Breast epithelium (tissue), 4 donors: ENCODE measurements at regions not wholly inside any gene's neighbourhood (a gene's known extent, or its start where the extent isn't known, plus 50 kb on each side); places are given as distances from the start of the nearest gene placed in this dataset.

Experiments used
- DNase-seq, 2 donors: peaks; one replicate each; pipeline ENCODE4 v3.0.0-alpha.2; 2019; ENCODE audit warnings: low spot score in 2 of 2
- H3K27ac ChIP-seq, 2 donors: fragments of 200-600 bp; sonication (generic) in 1 of 2; one replicate each; pipeline ENCODE4 v1.5.1; 2016 to 2019; ENCODE audit warnings: mild to moderate bottlenecking in 1 of 2
- H3K27me3 ChIP-seq, 2 donors: fragments of 200-600 bp; sonication (generic) in 1 of 2; one replicate each; pipeline versions ENCODE4 v1.5.1 to v1.6.0; 2017 to 2019; ENCODE audit warnings: control low read depth in 1 of 2, mild to moderate bottlenecking in 1 of 2
- H3K36me3 ChIP-seq: fragments of 200-600 bp; one replicate; pipeline ENCODE4 v1.5.1; 2019
- H3K4me1 ChIP-seq, 2 donors: fragments of 200-600 bp; sonication (generic); one replicate each; pipeline ENCODE4 v1.5.1; 2016 to 2019; ENCODE audit warnings: control low read depth in 1 of 2
- H3K4me3 ChIP-seq, 3 donors: fragments of 200-600 bp; sonication (generic); 1 replicate in 2 of 3; 2 replicates in 1 of 3; pipeline ENCODE4 v1.5.1; 2016 to 2019; ENCODE audit warnings: mild to moderate bottlenecking in 3 of 3, moderate library complexity in 2 of 3
- H3K9me3 ChIP-seq, 2 donors: fragments of 200-600 bp; sonication (generic) in 1 of 2; one replicate each; pipeline ENCODE4 v1.5.1; 2016 to 2019; ENCODE audit warnings: control low read depth in 1 of 2
- CTCF ChIP-seq, 3 donors: fragments of 450-650 bp; IDR thresholded peaks; one replicate each; pipeline ENCODE4 v1.5.1; 2016 to 2017; ENCODE audit warnings: antibody characterized with exemption in 3 of 3, mild to moderate bottlenecking in 3 of 3, moderate library complexity in 3 of 3
- POLR2A ChIP-seq: fragments of 450-650 bp; IDR thresholded peaks from one replicate; pipeline ENCODE4 v1.6.1; 2016; ENCODE audit warnings: antibody characterized with exemption, mild to moderate bottlenecking, moderate library complexity
- POLR2AphosphoS5 ChIP-seq, 3 donors: sonication (generic); formaldehyde crosslinking; IDR thresholded peaks; one replicate each; pipeline ENCODE4 v1.6.1; 2017; ENCODE audit warnings: antibody characterized with exemption in 3 of 3
- intact Hi-C: fragments of 100-400 bp; cut with DNase I; formaldehyde crosslinking; loops from one replicate; pipeline ENCODE4 v1.15.1; 2023; ENCODE audit warnings: low total_unique reads

DNA sequence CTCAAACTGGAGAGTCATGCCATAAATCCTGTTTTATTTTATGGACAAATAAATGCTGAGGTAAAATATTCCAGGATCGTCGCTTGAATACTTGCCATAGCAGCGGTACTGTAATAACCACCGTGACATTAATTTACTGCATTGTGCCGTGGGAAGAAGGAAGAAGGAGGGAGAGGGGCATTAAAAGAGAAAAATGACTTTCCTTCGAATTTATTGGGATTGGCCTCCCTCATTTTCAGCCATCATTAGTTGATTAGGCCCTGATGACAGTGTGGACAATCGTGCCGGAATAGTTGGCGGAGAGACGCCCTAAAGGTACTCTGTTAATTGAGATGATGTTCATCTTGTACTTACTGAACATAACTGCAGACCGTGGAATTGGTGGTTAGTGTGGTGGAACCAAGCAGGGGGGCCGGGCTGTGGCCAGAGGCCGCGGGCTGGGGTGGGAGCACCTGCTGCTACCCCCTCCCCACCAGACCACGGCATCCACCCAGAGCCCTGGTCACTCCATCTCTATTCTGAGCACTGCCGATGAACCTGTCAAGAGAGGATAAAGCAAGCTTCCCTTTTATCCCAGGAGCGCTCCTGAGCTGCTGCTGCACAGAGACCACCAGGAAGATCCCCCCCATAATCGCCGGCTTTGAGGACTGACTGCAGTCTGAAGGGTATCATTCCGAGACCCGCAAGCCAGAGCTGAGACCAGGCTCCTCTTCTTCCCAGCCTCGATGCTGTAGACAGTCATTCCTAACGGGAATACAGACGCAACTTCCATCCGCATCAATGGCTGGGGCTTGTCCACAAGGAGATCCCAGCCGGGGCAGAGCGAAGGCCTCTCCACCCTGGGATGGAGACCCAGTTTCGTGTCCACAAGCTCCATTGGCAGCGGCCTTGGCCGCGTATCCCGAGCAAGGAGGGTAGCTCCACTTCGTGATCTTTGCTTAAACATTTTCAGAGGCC, 168.3 kb upstream of the TSHZ3 start:
- TF ChIP-seq POLR2AphosphoS5 (IDR thresholded peaks at IDR 0.05), result no peak
- no peak for TF ChIP-seq CTCF (IDR thresholded peaks at IDR 0.05)
- TF ChIP-seq POLR2A, result no peak
- Histone ChIP-seq H3K27ac (peak overlapping the region in 1 of 2 donors; percentile 43), H3K4me3 (no peak overlapping the region), H3K27me3 (peaks cover 0 to 17% of the 10 kb centered on the region in 2 donors), H3K9me3 (peaks cover 0 to 9% of the 10 kb centered on the region in 2 donors), H3K4me1 (no peaks in the 10 kb centered on the region), H3K36me3 (no peaks in the 10 kb centered on the region)
- intact Hi-C loops, result no loop called here
- no peak for DNase-seq

DNA sequence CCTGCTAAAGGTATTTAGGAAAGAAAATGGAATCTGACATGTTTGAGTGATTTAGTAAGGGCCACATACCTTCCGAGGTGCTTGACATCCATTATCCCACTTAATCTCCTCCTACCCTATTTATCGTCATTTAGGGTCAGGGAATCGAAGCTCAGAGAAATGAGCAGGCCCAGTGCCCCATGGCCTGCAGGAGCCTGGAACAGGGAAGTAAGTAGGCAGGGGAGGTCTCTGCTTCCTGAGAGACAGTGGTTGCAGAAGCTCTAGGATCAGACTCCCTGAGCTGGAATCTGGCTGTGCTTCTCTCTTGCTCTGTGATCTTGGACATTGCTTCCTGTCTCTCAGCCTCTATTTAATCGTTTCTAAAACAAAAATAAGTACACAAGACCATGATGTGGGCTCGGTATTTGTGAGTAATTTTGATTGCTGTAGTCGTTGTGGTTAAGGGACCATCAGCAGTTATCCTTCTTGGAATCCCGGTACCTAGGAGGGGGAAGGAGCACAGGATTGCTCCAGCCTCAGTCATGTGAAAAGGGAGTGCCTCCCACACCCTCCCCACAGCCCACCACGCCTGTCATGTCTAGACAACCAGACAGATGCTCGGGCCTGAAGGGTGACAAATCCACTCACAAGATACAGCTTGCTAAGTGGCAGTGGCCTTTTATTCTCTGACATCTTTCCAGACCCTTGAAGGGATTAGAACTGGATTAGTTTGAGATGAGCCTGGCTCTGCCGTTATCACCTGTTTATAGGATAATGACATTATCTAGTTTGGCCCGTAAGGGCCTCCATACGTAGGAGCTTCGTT, 169.2 kb upstream of the TSHZ3 start:
- Histone ChIP-seq H3K27ac (peak overlapping the region in 1 of 2 donors; percentile 43), H3K27me3 (peaks cover 0 to 13% of the 10 kb centered on the region in 2 donors), H3K4me1 (no peaks in the 10 kb centered on the region), H3K4me3 (no peak overlapping the region), H3K36me3 (no peaks in the 10 kb centered on the region), H3K9me3 (peaks cover 0 to 9% of the 10 kb centered on the region in 2 donors)
- DNase-seq, result no peak
- intact Hi-C loops, result no loop called here
- no peak for TF ChIP-seq POLR2AphosphoS5 (IDR thresholded peaks at IDR 0.05)
- TF ChIP-seq POLR2A, result no peak
- TF ChIP-seq CTCF (IDR thresholded peaks at IDR 0.05), result no peak

DNA sequence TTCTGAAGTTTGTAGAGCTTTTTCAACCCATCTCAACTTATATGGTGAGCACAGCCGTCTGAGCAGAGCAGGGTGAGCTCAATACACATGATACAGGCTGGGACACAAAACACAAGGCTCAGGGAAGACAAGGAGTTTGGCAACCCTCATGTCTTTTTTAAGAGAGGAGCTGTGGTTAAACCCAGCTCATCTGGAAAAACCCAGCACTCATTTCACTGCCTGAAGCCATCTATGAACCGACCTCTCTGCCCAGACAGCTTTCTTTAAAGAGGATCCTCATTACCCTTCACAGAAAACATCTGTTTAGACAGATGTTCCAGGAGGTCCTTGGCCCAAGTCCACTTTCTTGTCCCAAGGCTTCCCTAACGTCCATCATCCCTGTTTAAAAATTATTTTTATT, 170.0 kb upstream of the TSHZ3 start:
- intact Hi-C loops, result no loop called here

GRCh38 chr19:31519908-31520307, 170.7 kb upstream of the TSHZ3 start:
- H3K4me3 ChIP-seq, result no peak overlapping the region
- intact Hi-C loops, result no loop called here
- no peak for DNase-seq
- no peak for TF ChIP-seq POLR2AphosphoS5 (IDR thresholded peaks at IDR 0.05)
- no peak for TF ChIP-seq POLR2A
- TF ChIP-seq CTCF (IDR thresholded peaks at IDR 0.05), result no peak
- H3K4me1 ChIP-seq, result no peaks in the 10 kb centered on the region
- H3K9me3 ChIP-seq, result peaks cover 0 to 9% of the 10 kb centered on the region in 2 donors
- no peaks in the 10 kb centered on the region for H3K36me3 ChIP-seq
- no peak overlapping the region for H3K27ac ChIP-seq
- H3K27me3 ChIP-seq, result peaks cover 0 to 13% of the 10 kb centered on the region in 2 donors

More for the DNA sequence above, 170.0 kb upstream of the TSHZ3 start:
- Histone ChIP-seq H3K9me3 (peaks cover 0 to 9% of the 10 kb centered on the region in 2 donors), H3K4me3 (no peak overlapping the region), H3K27ac (peak overlapping the region in 1 of 2 donors; percentile 48), H3K4me1 (no peaks in the 10 kb centered on the region), H3K36me3 (no peaks in the 10 kb centered on the region), H3K27me3 (peaks cover 0 to 13% of the 10 kb centered on the region in 2 donors)
- TF ChIP-seq POLR2A (no peak), CTCF (IDR thresholded peaks at IDR 0.05) (no peak), POLR2AphosphoS5 (IDR thresholded peaks at IDR 0.05) (no peak)
- DNase-seq, result no peak
